ENCODE measurements at regions not wholly inside any gene's neighbourhood (a gene's known extent, or its start where the extent isn't known, plus 50 kb on each side); places are given as distances from the start of the nearest gene placed in this dataset.

GRCh38 chr1:60448850-60449249, 375.3 kb upstream of the C1orf87 start:
- intact Hi-C loops (cut with DNase I), result no loop called here
- Histone ChIP-seq H3K36me3 (no peaks in the 10 kb centered on the region), H3K4me3 (no peak overlapping the region), H3K27me3 (ENCODE audit: low read depth) (no peaks in the 10 kb centered on the region), H3K27ac (no peak overlapping the region), H3K4me1 (no peaks in the 10 kb centered on the region), H3K9me3 (no peaks in the 10 kb centered on the region)
- no peak for ATAC-seq
- TF ChIP-seq, protein P1, sequence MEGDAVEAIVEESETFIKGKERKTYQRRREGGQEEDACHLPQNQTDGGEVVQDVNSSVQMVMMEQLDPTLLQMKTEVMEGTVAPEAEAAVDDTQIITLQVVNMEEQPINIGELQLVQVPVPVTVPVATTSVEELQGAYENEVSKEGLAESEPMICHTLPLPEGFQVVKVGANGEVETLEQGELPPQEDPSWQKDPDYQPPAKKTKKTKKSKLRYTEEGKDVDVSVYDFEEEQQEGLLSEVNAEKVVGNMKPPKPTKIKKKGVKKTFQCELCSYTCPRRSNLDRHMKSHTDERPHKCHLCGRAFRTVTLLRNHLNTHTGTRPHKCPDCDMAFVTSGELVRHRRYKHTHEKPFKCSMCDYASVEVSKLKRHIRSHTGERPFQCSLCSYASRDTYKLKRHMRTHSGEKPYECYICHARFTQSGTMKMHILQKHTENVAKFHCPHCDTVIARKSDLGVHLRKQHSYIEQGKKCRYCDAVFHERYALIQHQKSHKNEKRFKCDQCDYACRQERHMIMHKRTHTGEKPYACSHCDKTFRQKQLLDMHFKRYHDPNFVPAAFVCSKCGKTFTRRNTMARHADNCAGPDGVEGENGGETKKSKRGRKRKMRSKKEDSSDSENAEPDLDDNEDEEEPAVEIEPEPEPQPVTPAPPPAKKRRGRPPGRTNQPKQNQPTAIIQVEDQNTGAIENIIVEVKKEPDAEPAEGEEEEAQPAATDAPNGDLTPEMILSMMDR (IDR thresholded peaks at IDR 0.05), result no peak
- no peak for DNase-seq

DNA sequence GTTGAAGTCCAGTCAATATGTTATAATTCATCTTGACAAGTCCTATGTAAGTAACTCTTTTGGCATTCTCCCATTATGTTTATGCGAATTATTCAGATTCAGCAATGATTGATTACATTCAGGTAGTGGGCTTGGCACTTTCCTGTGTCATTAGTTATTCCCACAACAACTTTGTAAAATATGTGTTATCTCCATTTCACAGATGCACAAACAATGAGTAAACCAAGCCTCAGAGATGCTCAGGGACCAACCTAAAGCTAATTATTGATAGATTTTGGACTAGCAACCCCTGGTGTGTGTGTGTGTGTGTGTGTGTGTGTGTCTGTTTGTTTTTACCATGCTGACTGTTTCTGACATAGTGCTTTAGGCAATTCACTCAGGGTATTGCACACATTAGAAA, 371.1 kb upstream of the C1orf87 start:
- no peak for ATAC-seq
- no peaks in the 10 kb centered on the region for H3K27me3 ChIP-seq (ENCODE audit: low read depth)
- no peak overlapping the region for H3K27ac ChIP-seq
- no peaks in the 10 kb centered on the region for H3K36me3 ChIP-seq
- H3K4me3 ChIP-seq, result no peak overlapping the region
- intact Hi-C loops (cut with DNase I), result no loop called here
- no peak for DNase-seq
- TF ChIP-seq, protein P1 (IDR thresholded peaks at IDR 0.05), result no peak
- no peaks in the 10 kb centered on the region for H3K9me3 ChIP-seq
- H3K4me1 ChIP-seq, result no peaks in the 10 kb centered on the region

- H3K9me3 ChIP-seq, result no peaks in the 10 kb centered on the region
- no peaks in the 10 kb centered on the region for H3K36me3 ChIP-seq
- no peak for ATAC-seq
- DNase-seq, result no peak
- no peak overlapping the region for H3K27ac ChIP-seq
- TF ChIP-seq, protein P1 (IDR thresholded peaks at IDR 0.05), result no peak
- H3K4me1 ChIP-seq, result no peaks in the 10 kb centered on the region
- H3K27me3 ChIP-seq (ENCODE audit: low read depth), result no peaks in the 10 kb centered on the region
- no peak overlapping the region for H3K4me3 ChIP-seq
- intact Hi-C loops (cut with DNase I), result no loop called here
Measured at GRCh38 chr1:60436186-60436585, 362.6 kb upstream of the C1orf87 start.

GRCh38 chr1:60431593-60431992, 358.0 kb upstream of the C1orf87 start:
- Histone ChIP-seq H3K4me1 (no peaks in the 10 kb centered on the region), H3K9me3 (no peaks in the 10 kb centered on the region), H3K27ac (no peak overlapping the region), H3K4me3 (no peak overlapping the region), H3K27me3 (ENCODE audit: low read depth) (no peaks in the 10 kb centered on the region), H3K36me3 (no peaks in the 10 kb centered on the region)
- TF ChIP-seq, protein P1 (IDR thresholded peaks at IDR 0.05), result no peak
- intact Hi-C loops (cut with DNase I), result no loop called here
- ATAC-seq (no peak), DNase-seq (no peak)

- no peak overlapping the region for H3K27ac ChIP-seq
- H3K36me3 ChIP-seq, result no peaks in the 10 kb centered on the region
- TF ChIP-seq, protein P1 (IDR thresholded peaks at IDR 0.05), result no peak
- no peaks in the 10 kb centered on the region for H3K27me3 ChIP-seq (ENCODE audit: low read depth)
- no peaks in the 10 kb centered on the region for H3K9me3 ChIP-seq
- DNase-seq (no peak), ATAC-seq (no peak)
- intact Hi-C loops (cut with DNase I), result no loop called here
- no peaks in the 10 kb centered on the region for H3K4me1 ChIP-seq
- no peak overlapping the region for H3K4me3 ChIP-seq
Measured at GRCh38 chr1:60430375-60430774, 356.8 kb upstream of the C1orf87 start.

- H3K27ac ChIP-seq, result no peak overlapping the region
- DNase-seq (no peak), ATAC-seq (peak; percentile 45 to 49)
- H3K4me1 ChIP-seq, result no peaks in the 10 kb centered on the region
- H3K4me3 ChIP-seq, result no peak overlapping the region
- TF ChIP-seq, protein P1 (IDR thresholded peaks at IDR 0.05), result no peak
- no peaks in the 10 kb centered on the region for H3K9me3 ChIP-seq
- H3K27me3 ChIP-seq (ENCODE audit: low read depth), result no peaks in the 10 kb centered on the region
- intact Hi-C loops (cut with DNase I), result no loop called here
- no peaks in the 10 kb centered on the region for H3K36me3 ChIP-seq
Measured at GRCh38 chr1:60428127-60428526, 354.6 kb upstream of the C1orf87 start.
